GM13976 (cell line): ENCODE measurements at regions not wholly inside any gene's neighbourhood (a gene's known extent, or its start where the extent isn't known, plus 50 kb on each side); places are given as distances from the start of the nearest gene placed in this dataset.
"Not testable (repeated sequence)": the region's sequence is repeated elsewhere in the genome, so short reads cannot be mapped to it uniquely, and the experiment has no call there.

Source experiments
- DNase-seq: peaks from one replicate; pipeline ENCODE4 v3.0.0; 2012; ENCODE audit warnings: low spot score
- CTCF ChIP-seq: IDR thresholded peaks from 2 replicates; pipeline ENCODE4 v1.5.1; 2012; ENCODE audit warnings: borderline replicate concordance, mild to moderate bottlenecking; ENCODE audit not compliant: insufficient read depth; ENCODE audit errors: extremely low read depth, missing control alignments, control extremely low read depth
- in situ Hi-C: fragments of 300-500 bp; cut with MboI; formaldehyde crosslinking; loops from one replicate; pipeline ENCODE4 v1.12.0; 2022; ENCODE audit warnings: low sequenced_read_pairs, mixed read lengths, inconsistent platforms; ENCODE audit not compliant: unreplicated experiment

DNA sequence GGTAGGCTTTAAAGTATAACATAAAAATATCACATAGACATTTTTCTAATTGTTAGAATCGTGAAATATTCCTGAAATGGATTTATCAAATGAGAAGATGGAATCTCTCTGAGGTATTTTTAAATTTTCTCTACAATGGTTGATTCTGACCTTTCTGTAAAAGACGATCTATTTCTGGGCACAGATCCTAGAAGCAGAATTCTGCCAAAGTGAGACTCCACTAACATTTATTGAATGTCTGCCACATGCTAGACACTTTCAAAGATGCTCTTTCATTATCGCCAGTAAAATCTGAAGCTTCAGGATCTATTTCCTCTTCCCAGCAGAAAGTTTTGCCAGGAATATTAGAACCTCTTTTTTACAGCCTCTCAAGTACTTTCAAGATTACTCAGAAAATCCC, 64.1 kb upstream of the TMEM45B start:
- in situ Hi-C loops = no loop called here

DNA sequence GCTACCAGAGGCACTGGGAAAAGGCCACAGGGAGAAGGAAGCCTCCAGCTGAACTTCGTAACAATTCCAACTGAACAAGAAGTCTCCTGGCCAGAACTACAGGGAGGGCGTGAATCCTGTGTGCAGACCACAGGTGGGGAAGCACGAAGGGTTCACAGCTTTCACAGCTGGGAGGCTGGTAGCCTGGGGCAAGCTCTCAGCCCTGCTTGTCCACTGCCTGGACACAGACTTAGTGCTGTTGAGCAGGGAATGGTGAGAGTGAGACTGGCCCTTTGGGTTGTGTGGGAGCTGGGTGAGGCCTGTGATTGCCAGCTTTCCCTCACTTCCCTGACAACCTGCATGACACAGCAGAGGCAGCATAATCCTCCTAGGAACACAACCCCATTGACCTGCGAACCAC, 52.1 kb upstream of the TMEM45B start:
- DNase-seq, in situ Hi-C loops: not testable (repeated sequence)

More for the DNA sequence above, 64.1 kb upstream of the TMEM45B start:
- no peak for DNase-seq
- no peak for TF ChIP-seq CTCF

- DNase-seq, in situ Hi-C loops: not testable (repeated sequence)
These were observed 51.4 kb upstream of the TMEM45B start for GRCh38 chr11:129764204-129764603.
